CD8-positive, alpha-beta memory T cell (primary cell): ENCODE measurements at regions not wholly inside any gene's neighbourhood (a gene's known extent, or its start where the extent isn't known, plus 50 kb on each side); places are given as distances from the start of the nearest gene placed in this dataset.

Experiments
- CTCF ChIA-PET: fragments of 350-600 bp; sonication (Branson Sonifier 250); formaldehyde crosslinking; loops from one replicate; lab custom pipeline; 2021; ENCODE audit warnings: antibody characterized with exemption; lab: Charles Lee
- POLR2A ChIA-PET: fragments of 350-600 bp; sonication (Branson Sonifier 250); formaldehyde crosslinking; loops from one replicate; lab custom pipeline; 2021; ENCODE audit warnings: antibody characterized with exemption; lab: Charles Lee
- DNase-seq, 5 donors: peaks; one replicate each; pipeline versions ENCODE4 v3.0.0 to v3.0.0-alpha.2; 2020 to 2022; ENCODE audit warnings: mixed read lengths in 1 of 5
- H3K27ac ChIP-seq: one replicate; pipeline ENCODE4 v1.7.0; 2013; ENCODE audit warnings: low read depth, mild to moderate bottlenecking, low read length, moderate library complexity
- H3K27me3 ChIP-seq: 2 replicates; pipeline ENCODE4 v1.7.0; 2013; ENCODE audit warnings: low read length, mild to moderate bottlenecking; ENCODE audit not compliant: insufficient read depth, poor library complexity, severe bottlenecking
- H3K36me3 ChIP-seq: 2 replicates; pipeline ENCODE4 v1.7.0; 2013; ENCODE audit warnings: mild to moderate bottlenecking, low read length, moderate library complexity; ENCODE audit not compliant: insufficient read depth
- H3K4me1 ChIP-seq: 2 replicates; pipeline ENCODE4 v1.7.0; 2013; ENCODE audit warnings: mild to moderate bottlenecking, low read length, moderate library complexity; ENCODE audit not compliant: insufficient read depth
- H3K4me3 ChIP-seq: 2 replicates; pipeline ENCODE4 v1.7.0; 2013; ENCODE audit warnings: mild to moderate bottlenecking, low read length
- H3K9me3 ChIP-seq: 2 replicates; pipeline ENCODE4 v1.7.0; 2013; ENCODE audit warnings: mild to moderate bottlenecking, low read length
- H3K27ac Mint-ChIP-seq, 8 donors: one replicate each; pipeline ENCODE4 v1.8.0; 2020 to 2021; ENCODE audit warnings: mixed read lengths in 8 of 8, mild to moderate bottlenecking in 6 of 8, inconsistent platforms in 3 of 8, moderate library complexity in 3 of 8
- H3K27me3 Mint-ChIP-seq, 2 donors: one replicate each; pipeline ENCODE4 v1.8.0; 2020 to 2021; ENCODE audit warnings: mixed read lengths in 2 of 2, mild to moderate bottlenecking in 1 of 2, moderate library complexity in 1 of 2
- H3K36me3 Mint-ChIP-seq, 3 donors: one replicate each; pipeline ENCODE4 v1.8.0; 2020 to 2021; ENCODE audit warnings: mixed read lengths in 3 of 3, inconsistent platforms in 1 of 3, mild to moderate bottlenecking in 1 of 3
- H3K4me1 Mint-ChIP-seq, 3 donors: one replicate each; pipeline ENCODE4 v1.8.0; 2020 to 2021; ENCODE audit warnings: mixed read lengths in 3 of 3, inconsistent platforms in 1 of 3, mild to moderate bottlenecking in 1 of 3
- H3K4me3 Mint-ChIP-seq, 7 donors: one replicate each; pipeline ENCODE4 v1.8.0; 2020 to 2021; ENCODE audit warnings: mixed read lengths in 7 of 7, mild to moderate bottlenecking in 6 of 7, moderate library complexity in 4 of 7, inconsistent platforms in 2 of 7
- H3K9me3 Mint-ChIP-seq, 5 donors: one replicate each; pipeline ENCODE4 v1.8.0; 2020 to 2022; ENCODE audit warnings: mixed read lengths in 5 of 5, mild to moderate bottlenecking in 3 of 5, moderate library complexity in 2 of 5, inconsistent platforms in 1 of 5

GRCh38 chr5:109917154-109917546, 227.4 kb downstream of the MAN2A1 start:
- Mint-ChIP-seq H3K27ac (no peak overlapping the region), H3K4me1 (peaks cover 20 to 31% (median 27%) of the 10 kb centered on the region in 3 donors), H3K36me3 (peaks cover 0 to 8% (median 0%) of the 10 kb centered on the region in 3 donors), H3K27me3 (no peaks in the 10 kb centered on the region), H3K9me3 (peaks cover 0 to 2% (median 0%) of the 10 kb centered on the region in 5 donors), H3K4me3 (no peak overlapping the region)
- no peaks in the 10 kb centered on the region for H3K9me3 ChIP-seq
- no peak overlapping the region for H3K4me3 ChIP-seq
- ChIA-PET POLR2A (no interaction called here), CTCF (no interaction called here)
- no peak overlapping the region for H3K27ac ChIP-seq
- peaks cover 21% of the 10 kb centered on the region for H3K4me1 ChIP-seq
- H3K27me3 ChIP-seq: no peaks in the 10 kb centered on the region
- no peaks in the 10 kb centered on the region for H3K36me3 ChIP-seq
- DNase-seq: no peak

GRCh38 chr5:109917966-109918365, 228.2 kb downstream of the MAN2A1 start:
- no peak for DNase-seq
- peaks cover 0 to 8% (median 0%) of the 10 kb centered on the region in 3 donors for H3K36me3 Mint-ChIP-seq

GRCh38 chr5:109920736-109921135, 231.0 kb downstream of the MAN2A1 start:
- Mint-ChIP-seq H3K4me3 (peak overlapping the region in 3 of 7 donors; percentile 7 to 78 (median 75)), H3K36me3 (peaks cover 0 to 11% (median 0%) of the 10 kb centered on the region in 3 donors), H3K9me3 (peaks cover 0 to 2% (median 0%) of the 10 kb centered on the region in 5 donors), H3K4me1 (peaks cover 33 to 55% (median 51%) of the 10 kb centered on the region in 3 donors), H3K27me3 (no peaks in the 10 kb centered on the region), H3K27ac (peak overlapping the region in 5 of 8 donors; percentile 28 to 89 (median 83))
- Histone ChIP-seq H3K4me3 (peak overlapping the region; percentile 1), H3K36me3 (no peaks in the 10 kb centered on the region), H3K9me3 (no peaks in the 10 kb centered on the region), H3K27me3 (no peaks in the 10 kb centered on the region), H3K4me1 (peaks cover 42% of the 10 kb centered on the region), H3K27ac (no peak overlapping the region)
- DNase-seq: no peak
- ChIA-PET POLR2A (interaction anchor here (1.9 kb wide), 1 partner anchor 231 kb away, joined by 11 read pairs; the partner anchor contains the start of gene MAN2A1), CTCF (interaction anchor here (1.1 to 1.2 kb wide), 2 partner anchors 14 to 67 kb away, joined by 3 read pairs; no protein-coding TSS in a partner anchor)

More at GRCh38 chr5:109917966-109918365, 228.2 kb downstream of the MAN2A1 start:
- H3K4me3 ChIP-seq: no peak overlapping the region
- H3K4me3 Mint-ChIP-seq: peak overlapping the region in 1 of 7 donors; percentile 4
- H3K27me3 Mint-ChIP-seq: no peaks in the 10 kb centered on the region
- H3K4me1 Mint-ChIP-seq: peaks cover 24 to 39% (median 35%) of the 10 kb centered on the region in 3 donors
- H3K27ac Mint-ChIP-seq: no peak overlapping the region
- H3K9me3 Mint-ChIP-seq: peaks cover 0 to 2% (median 0%) of the 10 kb centered on the region in 5 donors
- ChIA-PET POLR2A (no interaction called here), CTCF (no interaction called here)
- peaks cover 29% of the 10 kb centered on the region for H3K4me1 ChIP-seq
- H3K36me3 ChIP-seq: no peaks in the 10 kb centered on the region
- no peak overlapping the region for H3K27ac ChIP-seq
- no peaks in the 10 kb centered on the region for H3K9me3 ChIP-seq
- H3K27me3 ChIP-seq: no peaks in the 10 kb centered on the region

- H3K4me1 Mint-ChIP-seq: peaks cover 33 to 55% (median 48%) of the 10 kb centered on the region in 3 donors
- Histone ChIP-seq H3K27me3 (no peaks in the 10 kb centered on the region), H3K9me3 (no peaks in the 10 kb centered on the region), H3K36me3 (no peaks in the 10 kb centered on the region), H3K4me1 (peaks cover 42% of the 10 kb centered on the region), H3K4me3 (peak overlapping the region; percentile 26), H3K27ac (no peak overlapping the region)
- no peaks in the 10 kb centered on the region for H3K27me3 Mint-ChIP-seq
- ChIA-PET POLR2A (interaction anchor here (0.6 to 1.9 kb wide), 5 partner anchors 31 to 512 kb away, joined by 3 to 11 read pairs (median 5); partner anchors contain the start of gene MAN2A1), CTCF (interaction anchor here (1.0 to 1.4 kb wide), 11 partner anchors 8 to 511 kb away, joined by 3 to 6 read pairs (median 4); no protein-coding TSS in a partner anchor)
- DNase-seq: peak in 3 of 5 donors; percentile 70 to 86 (median 78)
- H3K27ac Mint-ChIP-seq: peak overlapping the region; percentile 78 to 91 (median 86)
- peaks cover 0 to 11% (median 0%) of the 10 kb centered on the region in 3 donors for H3K36me3 Mint-ChIP-seq
- H3K4me3 Mint-ChIP-seq: peak overlapping the region; percentile 21 to 89 (median 75)
- H3K9me3 Mint-ChIP-seq: peaks cover 0 to 2% (median 0%) of the 10 kb centered on the region in 5 donors
Observed at GRCh38 chr5:109921735-109922380, 232.1 kb downstream of the MAN2A1 start.

- Histone ChIP-seq H3K9me3 (no peaks in the 10 kb centered on the region), H3K27ac (no peak overlapping the region), H3K4me3 (peak overlapping the region; percentile 26), H3K4me1 (peaks cover 42% of the 10 kb centered on the region), H3K27me3 (no peaks in the 10 kb centered on the region), H3K36me3 (no peaks in the 10 kb centered on the region)
- Mint-ChIP-seq H3K36me3 (peaks cover 0 to 11% (median 0%) of the 10 kb centered on the region in 3 donors), H3K9me3 (peaks cover 0 to 2% (median 0%) of the 10 kb centered on the region in 5 donors), H3K27me3 (no peaks in the 10 kb centered on the region), H3K4me3 (peak overlapping the region in 6 of 7 donors; percentile 59 to 89 (median 76)), H3K4me1 (peaks cover 33 to 55% (median 48%) of the 10 kb centered on the region in 3 donors), H3K27ac (peak overlapping the region; percentile 78 to 91 (median 86))
- DNase-seq: peak in 2 of 5 donors; percentile 1 to 36
- CTCF ChIA-PET: interaction anchor here (1.0 to 1.4 kb wide), 9 partner anchors 8 to 512 kb away, joined by 3 to 6 read pairs (median 4); no protein-coding TSS in a partner anchor
- POLR2A ChIA-PET: interaction anchor here (1.1 to 1.9 kb wide), 3 partner anchors 31 to 233 kb away, joined by 3 to 11 read pairs (median 4); partner anchors contain the start of gene MAN2A1
Observed at GRCh38 chr5:109922381-109922995, 232.8 kb downstream of the MAN2A1 start.

GRCh38 chr5:109923205-109923604, 233.5 kb downstream of the MAN2A1 start:
- Mint-ChIP-seq H3K36me3 (peaks cover 0 to 11% (median 0%) of the 10 kb centered on the region in 3 donors), H3K4me3 (peak overlapping the region in 1 of 7 donors; percentile 57), H3K9me3 (peaks cover 0 to 2% (median 0%) of the 10 kb centered on the region in 5 donors), H3K4me1 (peaks cover 33 to 55% (median 48%) of the 10 kb centered on the region in 3 donors), H3K27ac (peak overlapping the region in 7 of 8 donors; percentile 30 to 86 (median 53)), H3K27me3 (no peaks in the 10 kb centered on the region)
- Histone ChIP-seq H3K9me3 (no peaks in the 10 kb centered on the region), H3K27me3 (no peaks in the 10 kb centered on the region), H3K4me3 (no peak overlapping the region), H3K27ac (no peak overlapping the region), H3K4me1 (peaks cover 42% of the 10 kb centered on the region), H3K36me3 (no peaks in the 10 kb centered on the region)
- CTCF ChIA-PET: no interaction called here
- DNase-seq: no peak
- POLR2A ChIA-PET: no interaction called here

- Histone ChIP-seq H3K4me1 (peaks cover 42% of the 10 kb centered on the region), H3K36me3 (no peaks in the 10 kb centered on the region), H3K27me3 (no peaks in the 10 kb centered on the region), H3K4me3 (no peak overlapping the region), H3K9me3 (no peaks in the 10 kb centered on the region), H3K27ac (no peak overlapping the region)
- Mint-ChIP-seq H3K27ac (peak overlapping the region in 2 of 8 donors; percentile 64 to 83), H3K9me3 (no peaks in the 10 kb centered on the region), H3K36me3 (peaks cover 0 to 15% (median 0%) of the 10 kb centered on the region in 3 donors), H3K4me1 (peaks cover 33 to 55% (median 48%) of the 10 kb centered on the region in 3 donors), H3K27me3 (peaks cover 0 to 7% of the 10 kb centered on the region in 2 donors), H3K4me3 (no peak overlapping the region)
- no peak for DNase-seq
- POLR2A ChIA-PET: no interaction called here
- CTCF ChIA-PET: no interaction called here
Observed at GRCh38 chr5:109924237-109925107, 234.7 kb downstream of the MAN2A1 start.
